DOHH2 (cell line): ENCODE measurements at regions not wholly inside any gene's neighbourhood (a gene's known extent, or its start where the extent isn't known, plus 50 kb on each side); places are given as distances from the start of the nearest gene placed in this dataset.

ENCODE experiments used
- H3F3A ChIP-seq: fragments of 200-600 bp; sonication (generic), shearing (Covaris generic); 2 replicates; pipeline ENCODE4 v1.6.0; 2016; ENCODE audit warnings: antibody characterized with exemption, mild to moderate bottlenecking; ENCODE audit not compliant: control insufficient read depth, insufficient read depth
- H3K27ac ChIP-seq: fragments of 200-600 bp; sonication (generic); 2 replicates; pipeline ENCODE4 v1.5.1; 2014; ENCODE audit warnings: low read depth, mild to moderate bottlenecking, low read length, moderate library complexity
- H3K27me3 ChIP-seq: fragments of 200-600 bp; sonication (generic); 2 replicates; pipeline ENCODE4 v1.6.1; 2014; ENCODE audit warnings: mild to moderate bottlenecking, low read length, mixed read lengths; ENCODE audit not compliant: control insufficient read depth
- H3K36me3 ChIP-seq: fragments of 200-600 bp; sonication (generic); 2 replicates; pipeline ENCODE4 v1.6.1; 2014; ENCODE audit warnings: mild to moderate bottlenecking, low read length, moderate library complexity, mixed read lengths; ENCODE audit not compliant: control insufficient read depth
- H3K4me1 ChIP-seq: fragments of 200-600 bp; sonication (generic); 2 replicates; pipeline ENCODE4 v1.6.1; 2014; ENCODE audit warnings: mild to moderate bottlenecking, low read length, mixed read lengths; ENCODE audit not compliant: control insufficient read depth
- H3K4me2 ChIP-seq: fragments of 200-600 bp; sonication (generic); 2 replicates; pipeline ENCODE4 v1.6.0; 2014; ENCODE audit warnings: mild to moderate bottlenecking, low read length, moderate library complexity
- H3K4me3 ChIP-seq: fragments of 200-600 bp; sonication (generic); 2 replicates; pipeline ENCODE4 v1.5.1; 2014; ENCODE audit warnings: mild to moderate bottlenecking, low read length, mixed read lengths
- H3K79me2 ChIP-seq: fragments of 200-600 bp; sonication (generic); 2 replicates; pipeline ENCODE4 v1.6.1; 2014; ENCODE audit warnings: mild to moderate bottlenecking, low read length, mixed read lengths; ENCODE audit not compliant: control insufficient read depth
- H3K9me2 ChIP-seq: fragments of 200-600 bp; sonication (generic); replicated peaks from 2 replicates; pipeline ENCODE4 v1.6.1; 2014; ENCODE audit warnings: mild to moderate bottlenecking, low read length, mixed read lengths; ENCODE audit not compliant: control insufficient read depth
- H3K9me3 ChIP-seq: fragments of 200-600 bp; sonication (generic); 2 replicates; pipeline ENCODE4 v1.6.1; 2014; ENCODE audit warnings: antibody characterized with exemption, low read length, mixed read lengths; ENCODE audit not compliant: control insufficient read depth, insufficient read depth
- H4K20me1 ChIP-seq: fragments of 200-600 bp; sonication (generic); 2 replicates; pipeline ENCODE4 v1.6.0; 2014; ENCODE audit warnings: low read depth, mild to moderate bottlenecking, antibody characterized with exemption, low read length, moderate library complexity; ENCODE audit not compliant: control insufficient read depth, insufficient read depth
- CTCF ChIP-seq: fragments of 200-600 bp; sonication (generic); IDR thresholded peaks from one replicate; pipeline ENCODE4 v1.5.1; 2014; ENCODE audit warnings: antibody characterized with exemption, mild to moderate bottlenecking, low read depth, low read length; ENCODE audit not compliant: poor library complexity, severe bottlenecking
- EZH2phosphoT487 ChIP-seq: fragments of 200-600 bp; sonication (generic); IDR thresholded peaks from 2 replicates; pipeline ENCODE4 v1.6.1; 2017; ENCODE audit warnings: borderline replicate concordance, mild to moderate bottlenecking, antibody characterized with exemption, low read length, moderate library complexity, mixed read lengths

- no peaks in the 10 kb centered on the region for H3K36me3 ChIP-seq
- no peaks in the 10 kb centered on the region for H3K9me3 ChIP-seq
- TF ChIP-seq EZH2phosphoT487 (no peak), CTCF (no peak)
- no peaks in the 10 kb centered on the region for H3K27me3 ChIP-seq
- H3F3A ChIP-seq, result no peaks in the 10 kb centered on the region
- no peak overlapping the region for H3K27ac ChIP-seq
- H3K4me3 ChIP-seq, result no peak overlapping the region
- no peak overlapping the region for H3K4me2 ChIP-seq
- no peaks in the 10 kb centered on the region for H3K4me1 ChIP-seq
- no peaks in the 10 kb centered on the region for H3K79me2 ChIP-seq
- no peaks in the 10 kb centered on the region for H4K20me1 ChIP-seq
- H3K9me2 ChIP-seq, result no peaks in the 10 kb centered on the region
Observed at GRCh38 chr2:149732001-149732685, 144.6 kb upstream of the MMADHC start.

- Histone ChIP-seq H3F3A (no peaks in the 10 kb centered on the region), H3K4me3 (no peak overlapping the region), H3K4me1 (no peaks in the 10 kb centered on the region), H3K36me3 (no peaks in the 10 kb centered on the region), H3K9me2 (no peaks in the 10 kb centered on the region), H3K4me2 (no peak overlapping the region), H3K79me2 (no peaks in the 10 kb centered on the region), H3K9me3 (no peaks in the 10 kb centered on the region), H4K20me1 (no peaks in the 10 kb centered on the region), H3K27ac (no peak overlapping the region), H3K27me3 (no peaks in the 10 kb centered on the region)
- TF ChIP-seq CTCF (no peak), EZH2phosphoT487 (no peak)
Observed at GRCh38 chr2:149731079-149731478, 143.5 kb upstream of the MMADHC start.

- Histone ChIP-seq H3K27me3 (no peaks in the 10 kb centered on the region), H3K9me2 (no peaks in the 10 kb centered on the region), H4K20me1 (no peaks in the 10 kb centered on the region), H3K9me3 (no peaks in the 10 kb centered on the region), H3K36me3 (no peaks in the 10 kb centered on the region), H3K4me3 (no peak overlapping the region), H3F3A (no peaks in the 10 kb centered on the region), H3K4me2 (no peak overlapping the region), H3K4me1 (no peaks in the 10 kb centered on the region), H3K79me2 (no peaks in the 10 kb centered on the region), H3K27ac (no peak overlapping the region)
- no peak for TF ChIP-seq CTCF
- TF ChIP-seq EZH2phosphoT487, result no peak
Observed at GRCh38 chr2:149729586-149729985, 142.0 kb upstream of the MMADHC start.
